HCT116 (cell line): ENCODE measurements at regions not wholly inside any gene's neighbourhood (a gene's known extent, or its start where the extent isn't known, plus 50 kb on each side); places are given as distances from the start of the nearest gene placed in this dataset.

Experiments
- ATAC-seq: fragments of 200-7000 bp; cut with Tn5 transposase; 2 replicates; pipeline ENCODE4 v1.9.1; 2020; ENCODE audit warnings: mild to moderate bottlenecking, moderate library complexity
- BruUV-seq: library from RNA; stranded (reverse); fragments of 400-500 nt; replicated peaks from 2 replicates; lab custom pipeline; 2021; lab: Mats Ljungman, UMichigan
- CTCF ChIA-PET: fragments of 300-600 bp; sonication (Branson Sonifier 250); formaldehyde crosslinking; loops from one replicate; lab custom pipeline; 2021; ENCODE audit warnings: antibody characterized with exemption; lab: Charles Lee
- POLR2A ChIA-PET: fragments of 300-600, 350-600 bp; sonication (Branson Sonifier 250); formaldehyde crosslinking; loops from one replicate; lab custom pipeline; 2021; ENCODE audit warnings: antibody characterized with exemption; lab: Charles Lee
- RAD21 ChIA-PET, 2 experiments: fragments of 300-600 bp; sonication (Branson Sonifier 250); formaldehyde crosslinking; loops; one replicate each; lab custom pipeline; 2023; ENCODE audit warnings: low total read pairs in 2 of 2; ENCODE audit not compliant: uncharacterized antibody in 2 of 2, unreplicated experiment in 2 of 2, low non-redundant PET in 1 of 2; lab: Charles Lee
- DNase-seq: peaks from one replicate; pipeline ENCODE4 v3.0.0-alpha.2; 2010; ENCODE audit warnings: low read depth, low spot score
- H2AFZ ChIP-seq: fragments of 200-600 bp; shearing (Covaris generic), sonication (generic); 2 replicates; pipeline ENCODE4 v1.6.1; 2017; ENCODE audit warnings: low read depth, mixed run types, mixed read lengths, antibody characterized with exemption, low read length; ENCODE audit not compliant: poor library complexity, severe bottlenecking
- H3K27ac ChIP-seq: 2 replicates; pipeline ENCODE4 v1.5.1; 2012; ENCODE audit warnings: low read depth, low read length
- H3K27me3 ChIP-seq: fragments of 200-600 bp; sonication (generic); 2 replicates; pipeline ENCODE4 v1.6.1; 2016; ENCODE audit warnings: mixed run types, low read length, mixed read lengths; ENCODE audit not compliant: insufficient read depth
- H3K36me3 ChIP-seq, 2 experiments: fragments of 200-500 bp in 1 of 2; fragments of 200-600 bp in 1 of 2; sonication (Bioruptor generic) in 1 of 2; sonication (generic) in 1 of 2; 2 replicates each; pipeline versions ENCODE4 v1.5.1 to v1.6.1; 2014 to 2016; ENCODE audit warnings: low read length in 2 of 2, inconsistent platforms in 1 of 2, mixed read lengths in 1 of 2, mixed run types in 1 of 2; ENCODE audit not compliant: insufficient read depth in 2 of 2, control insufficient read depth in 1 of 2
- H3K4me1 ChIP-seq, 2 experiments: fragments of 200-600 bp in 1 of 2; sonication (generic) in 1 of 2; 2 replicates each; pipeline versions ENCODE4 v1.5.1 to v1.6.1; 2012 to 2017; ENCODE audit warnings: low read length in 2 of 2, inconsistent platforms in 1 of 2, mild to moderate bottlenecking in 1 of 2, mixed read lengths in 1 of 2, mixed run types in 1 of 2, moderate library complexity in 1 of 2; ENCODE audit not compliant: insufficient read depth in 2 of 2, control insufficient read depth in 1 of 2
- H3K4me2 ChIP-seq: fragments of 200-600 bp; sonication (generic); 2 replicates; pipeline ENCODE4 v1.6.1; 2017; ENCODE audit warnings: mixed run types, low read length, mixed read lengths
- H3K4me3 ChIP-seq, 2 experiments: fragments of 200-600 bp in 1 of 2; sonication (generic) in 1 of 2; replicated peaks in 1 of 2; 2 replicates each; pipeline ENCODE4 v1.5.1; 2011 to 2016; ENCODE audit warnings: low read length in 2 of 2, control low read depth in 1 of 2, low read depth in 1 of 2, mild to moderate bottlenecking in 1 of 2, mixed read lengths in 1 of 2, mixed run types in 1 of 2
- H3K79me2 ChIP-seq: fragments of 200-600 bp; sonication (generic); 2 replicates; pipeline ENCODE4 v1.6.1; 2017; ENCODE audit warnings: mild to moderate bottlenecking, mixed run types, low read length, moderate library complexity, mixed read lengths; ENCODE audit not compliant: insufficient read depth
- H3K9ac ChIP-seq: fragments of 200-600 bp; sonication (generic); 2 replicates; pipeline ENCODE4 v1.6.1; 2016; ENCODE audit warnings: low read length, mixed read lengths
- H3K9me2 ChIP-seq: fragments of 200-600 bp; sonication (generic), shearing (Covaris generic); 2 replicates; pipeline ENCODE4 v1.6.1; 2017; ENCODE audit warnings: mixed run types, mild to moderate bottlenecking, moderate library complexity; ENCODE audit not compliant: insufficient read depth
- H3K9me3 ChIP-seq, 2 experiments: fragments of 200-500 bp in 1 of 2; fragments of 200-600 bp in 1 of 2; sonication (Bioruptor generic) in 1 of 2; sonication (generic) in 1 of 2; 2 replicates each; pipeline ENCODE4 v1.6.1; 2014 to 2017; ENCODE audit warnings: low read length in 2 of 2, mixed read lengths in 2 of 2, inconsistent platforms in 1 of 2, low read depth in 1 of 2, mild to moderate bottlenecking in 1 of 2, mixed run types in 1 of 2, moderate library complexity in 1 of 2; ENCODE audit not compliant: control insufficient read depth in 1 of 2, insufficient read depth in 1 of 2
- H4K20me1 ChIP-seq: fragments of 200-600 bp; sonication (generic), shearing (Covaris generic); 2 replicates; pipeline ENCODE4 v1.6.1; 2017; ENCODE audit warnings: mixed run types, mild to moderate bottlenecking, moderate library complexity; ENCODE audit not compliant: insufficient read depth
- CBX3 ChIP-seq: IDR thresholded peaks from 2 replicates; pipeline ENCODE4 v1.6.1; 2012; ENCODE audit warnings: low read depth
- CEBPB ChIP-seq: IDR thresholded peaks from 2 replicates; pipeline ENCODE4 v1.6.1; 2012; ENCODE audit warnings: low read depth
- EGR1 ChIP-seq: IDR thresholded peaks from 2 replicates; pipeline ENCODE4 v1.6.1; 2012; ENCODE audit warnings: low read depth
- FOSL1 ChIP-seq: IDR thresholded peaks from 2 replicates; pipeline ENCODE4 v1.6.1; 2012; ENCODE audit warnings: low read depth
- JUND ChIP-seq: IDR thresholded peaks from 2 replicates; pipeline ENCODE4 v1.6.1; 2012
- MAX ChIP-seq: IDR thresholded peaks from 2 replicates; pipeline ENCODE4 v1.6.1; 2012
- POLR2AphosphoS5 ChIP-seq: IDR thresholded peaks from 2 replicates; pipeline ENCODE4 v1.6.1; 2011; ENCODE audit warnings: mild to moderate bottlenecking, low read depth, low read length, moderate library complexity
- RAD21 ChIP-seq: IDR thresholded peaks from 2 replicates; pipeline ENCODE4 v1.6.1; 2012; ENCODE audit warnings: low read depth, mild to moderate bottlenecking
- REST ChIP-seq: IDR thresholded peaks from 2 replicates; pipeline ENCODE4 v1.6.1; 2012; ENCODE audit warnings: low read depth
- SRF ChIP-seq: IDR thresholded peaks from 2 replicates; pipeline ENCODE4 v1.6.1; 2012; ENCODE audit warnings: low read depth
- TCF7L2 ChIP-seq: IDR thresholded peaks from 2 replicates; pipeline ENCODE4 v1.7.0; 2011; ENCODE audit warnings: borderline replicate concordance, inconsistent platforms; ENCODE audit not compliant: insufficient read depth, insufficient read length; ENCODE audit errors: extremely low read depth
- ZFX ChIP-seq: fragments of 450-650 bp; IDR thresholded peaks from 2 replicates; pipeline ENCODE4 v1.6.1; 2017
- ZNF274 ChIP-seq: fragments of 200-500 bp; sonication (Bioruptor generic); IDR thresholded peaks from 2 replicates; pipeline ENCODE4 v1.6.1; 2014; ENCODE audit warnings: mild to moderate bottlenecking, low read depth, low read length, inconsistent platforms
- intact Hi-C: fragments of 100-400 bp; cut with micrococcal nuclease; formaldehyde crosslinking; loops from 2 replicates; pipeline ENCODE4 v1.10.0; 2022
- TF ChIP-seq, protein P1 (sequence below): IDR thresholded peaks from 2 replicates; pipeline ENCODE4 v1.6.1; 2011; ENCODE audit warnings: mild to moderate bottlenecking, low read length, moderate library complexity; ENCODE audit not compliant: insufficient replicate concordance; ENCODE audit errors: extremely low read depth

DNA sequence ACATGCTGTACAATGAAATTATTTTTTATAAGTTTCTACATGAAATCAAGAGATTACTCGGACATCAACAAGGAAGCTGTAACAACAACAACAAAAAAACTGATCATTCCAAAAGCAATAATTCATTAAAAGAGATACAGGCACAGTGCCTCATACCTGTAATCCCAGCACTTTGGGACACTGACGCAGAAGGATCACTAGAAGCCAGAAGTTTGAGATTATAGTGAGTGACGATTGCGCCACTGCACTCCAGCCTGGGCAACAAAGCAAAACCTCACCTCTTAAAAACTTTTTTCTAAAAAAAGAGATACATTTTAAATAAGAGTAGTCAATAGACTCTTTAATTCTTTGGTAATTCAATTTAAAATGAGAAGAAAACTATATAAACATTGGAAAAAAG is 364.3 kb downstream of the TNS1 start:
- ATAC-seq (no peak), DNase-seq (no peak)
- H3K27ac ChIP-seq, result no peak overlapping the region
- H3K27me3 ChIP-seq, result peaks cover 56% of the 10 kb centered on the region
- ChIA-PET CTCF (no interaction called here), POLR2A (no interaction called here), RAD21 (no interaction called here)
- no peaks in the 10 kb centered on the region for H3K9me3 ChIP-seq
- H3K4me3 ChIP-seq, result no peak overlapping the region
- H2AFZ ChIP-seq, result no peak overlapping the region
- no peaks in the 10 kb centered on the region for H3K4me1 ChIP-seq
- no peaks in the 10 kb centered on the region for H3K36me3 ChIP-seq
- no TSS peak for BruUV-seq
- no peak for TF ChIP-seq RAD21
- TF ChIP-seq ZNF274, result no peak
- TF ChIP-seq JUND, result no peak
- no peak for TF ChIP-seq EGR1
- no peak for TF ChIP-seq SRF
- no peak for TF ChIP-seq CEBPB
- no peak for TF ChIP-seq REST
- TF ChIP-seq CBX3, result no peak
- TF ChIP-seq TCF7L2, result no peak
- TF ChIP-seq POLR2AphosphoS5, result no peak
- TF ChIP-seq ZFX, result no peak
- TF ChIP-seq MAX, result no peak
- TF ChIP-seq, protein P1, sequence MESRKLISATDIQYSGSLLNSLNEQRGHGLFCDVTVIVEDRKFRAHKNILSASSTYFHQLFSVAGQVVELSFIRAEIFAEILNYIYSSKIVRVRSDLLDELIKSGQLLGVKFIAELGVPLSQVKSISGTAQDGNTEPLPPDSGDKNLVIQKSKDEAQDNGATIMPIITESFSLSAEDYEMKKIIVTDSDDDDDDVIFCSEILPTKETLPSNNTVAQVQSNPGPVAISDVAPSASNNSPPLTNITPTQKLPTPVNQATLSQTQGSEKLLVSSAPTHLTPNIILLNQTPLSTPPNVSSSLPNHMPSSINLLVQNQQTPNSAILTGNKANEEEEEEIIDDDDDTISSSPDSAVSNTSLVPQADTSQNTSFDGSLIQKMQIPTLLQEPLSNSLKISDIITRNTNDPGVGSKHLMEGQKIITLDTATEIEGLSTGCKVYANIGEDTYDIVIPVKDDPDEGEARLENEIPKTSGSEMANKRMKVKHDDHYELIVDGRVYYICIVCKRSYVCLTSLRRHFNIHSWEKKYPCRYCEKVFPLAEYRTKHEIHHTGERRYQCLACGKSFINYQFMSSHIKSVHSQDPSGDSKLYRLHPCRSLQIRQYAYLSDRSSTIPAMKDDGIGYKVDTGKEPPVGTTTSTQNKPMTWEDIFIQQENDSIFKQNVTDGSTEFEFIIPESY, result no peak
- no peak for TF ChIP-seq FOSL1
- no peaks in the 10 kb centered on the region for H3K79me2 ChIP-seq
- H3K9ac ChIP-seq, result no peak overlapping the region
- intact Hi-C loops, result loop anchor here (5.0 kb wide), 1 partner anchor 941 kb away; the partner anchor contains the start of gene IGFBP5
- no peak overlapping the region for H3K4me2 ChIP-seq
- no peaks in the 10 kb centered on the region for H3K9me2 ChIP-seq
- H4K20me1 ChIP-seq, result no peaks in the 10 kb centered on the region
